ENCODE measurements at regions not wholly inside any gene's neighbourhood (a gene's known extent, or its start where the extent isn't known, plus 50 kb on each side); places are given as distances from the start of the nearest gene placed in this dataset.
A peak's percentile ranks its signal among the peaks of the same experiment; 100 is the strongest.

- no peak overlapping the region for H3K23ac ChIP-seq (ENCODE audit: low read length)
- WGBS (ENCODE audit: extremely low coverage, insufficient coverage, low lambda C conversion rate), result no CpG with 5 or more reads among the region's 8 CpGs
- H2BK120ac ChIP-seq (ENCODE audit: low read depth, low read length), result no peak overlapping the region
Measured at GRCh38 chr21:39096754-39097153, 86.5 kb downstream of the PSMG1 start.

GRCh38 chr21:39095681-39096080, 87.6 kb downstream of the PSMG1 start:
- no CpG with 5 or more reads among the region's 7 CpGs for WGBS (ENCODE audit: extremely low coverage, insufficient coverage, low lambda C conversion rate)
- no peak overlapping the region for H3K27ac ChIP-seq (ENCODE audit: low read depth, low read length)
- H3K79me2 ChIP-seq (ENCODE audit: control insufficient read depth, insufficient read depth, low read length), result no peaks in the 10 kb centered on the region
- DNase-seq, result no peak
- no peak overlapping the region for H4K8ac ChIP-seq (ENCODE audit: low read depth, low read length)
- no peak overlapping the region for H3K4ac ChIP-seq (ENCODE audit: low read depth, low read length)
- no peak overlapping the region for H3K4me2 ChIP-seq (ENCODE audit: low read length)
- H3K9ac ChIP-seq (ENCODE audit: low read length), result no peak overlapping the region
- no peak overlapping the region for H3K4me3 ChIP-seq (ENCODE audit: low read length)
- no peak overlapping the region for H2BK15ac ChIP-seq (replicated peaks; ENCODE audit: low read depth)
- no peaks in the 10 kb centered on the region for H3K36me3 ChIP-seq (ENCODE audit: control insufficient read depth, insufficient read depth, low read length)
- H3K23ac ChIP-seq (ENCODE audit: low read length), result no peak overlapping the region
- H3K56ac ChIP-seq (ENCODE audit: low read length), result no peak overlapping the region
- no peak overlapping the region for H3K18ac ChIP-seq (ENCODE audit: low read length)
- H2BK120ac ChIP-seq (ENCODE audit: low read depth, low read length), result no peak overlapping the region
- no peak overlapping the region for H2BK5ac ChIP-seq (ENCODE audit: low read length)
- no peaks in the 10 kb centered on the region for H3K27me3 ChIP-seq (ENCODE audit: insufficient read depth, low read length, poor library complexity)
- no peaks in the 10 kb centered on the region for H3K4me1 ChIP-seq (ENCODE audit: control insufficient read depth, low read depth, low read length)
- H2AK5ac ChIP-seq (ENCODE audit: low read length), result no peak overlapping the region
- H4K5ac ChIP-seq (ENCODE audit: low read length), result no peak overlapping the region
- no peaks in the 10 kb centered on the region for H3K79me1 ChIP-seq (ENCODE audit: low read length)

More at GRCh38 chr21:39096754-39097153, 86.5 kb downstream of the PSMG1 start:
- peak; percentile 45 for DNase-seq
- no peak overlapping the region for H4K8ac ChIP-seq (ENCODE audit: low read depth, low read length)
- no peak overlapping the region for H4K5ac ChIP-seq (ENCODE audit: low read length)
- H2AK5ac ChIP-seq (ENCODE audit: low read length), result no peak overlapping the region
- no peak overlapping the region for H3K18ac ChIP-seq (ENCODE audit: low read length)
- H3K4ac ChIP-seq (ENCODE audit: low read depth, low read length), result no peak overlapping the region
- no peak overlapping the region for H3K4me3 ChIP-seq (ENCODE audit: low read length)
- no peak overlapping the region for H3K56ac ChIP-seq (ENCODE audit: low read length)
- no peaks in the 10 kb centered on the region for H3K27me3 ChIP-seq (ENCODE audit: insufficient read depth, low read length, poor library complexity)
- H3K27ac ChIP-seq (ENCODE audit: low read depth, low read length), result no peak overlapping the region
- H3K36me3 ChIP-seq (ENCODE audit: control insufficient read depth, insufficient read depth, low read length), result no peaks in the 10 kb centered on the region
- H2BK5ac ChIP-seq (ENCODE audit: low read length), result no peak overlapping the region
- no peaks in the 10 kb centered on the region for H3K4me1 ChIP-seq (ENCODE audit: control insufficient read depth, low read depth, low read length)
- H3K79me2 ChIP-seq (ENCODE audit: control insufficient read depth, insufficient read depth, low read length), result no peaks in the 10 kb centered on the region
- H3K79me1 ChIP-seq (ENCODE audit: low read length), result no peaks in the 10 kb centered on the region
- H3K4me2 ChIP-seq (ENCODE audit: low read length), result no peak overlapping the region
- no peak overlapping the region for H2BK15ac ChIP-seq (replicated peaks; ENCODE audit: low read depth)
- H3K9ac ChIP-seq (ENCODE audit: low read length), result no peak overlapping the region

GRCh38 chr21:39094847-39095579, 88.2 kb downstream of the PSMG1 start:
- H2BK15ac ChIP-seq (replicated peaks; ENCODE audit: low read depth), result no peak overlapping the region
- H3K56ac ChIP-seq (ENCODE audit: low read length), result no peak overlapping the region
- no peaks in the 10 kb centered on the region for H3K27me3 ChIP-seq (ENCODE audit: insufficient read depth, low read length, poor library complexity)
- no peak overlapping the region for H3K4ac ChIP-seq (ENCODE audit: low read depth, low read length)
- H2BK120ac ChIP-seq (ENCODE audit: low read depth, low read length), result no peak overlapping the region
- no peak overlapping the region for H3K18ac ChIP-seq (ENCODE audit: low read length)
- H3K79me2 ChIP-seq (ENCODE audit: control insufficient read depth, insufficient read depth, low read length), result no peaks in the 10 kb centered on the region
- no peak overlapping the region for H4K5ac ChIP-seq (ENCODE audit: low read length)
- no peak overlapping the region for H3K4me3 ChIP-seq (ENCODE audit: low read length)
- H3K4me2 ChIP-seq (ENCODE audit: low read length), result no peak overlapping the region
- H2BK5ac ChIP-seq (ENCODE audit: low read length), result no peak overlapping the region
- H2AK5ac ChIP-seq (ENCODE audit: low read length), result no peak overlapping the region
- no peak overlapping the region for H3K23ac ChIP-seq (ENCODE audit: low read length)
- H3K36me3 ChIP-seq (ENCODE audit: control insufficient read depth, insufficient read depth, low read length), result no peaks in the 10 kb centered on the region
- H4K8ac ChIP-seq (ENCODE audit: low read depth, low read length), result no peak overlapping the region
- no CpG with 5 or more reads among the region's 11 CpGs for WGBS (ENCODE audit: extremely low coverage, insufficient coverage, low lambda C conversion rate)
- H3K4me1 ChIP-seq (ENCODE audit: control insufficient read depth, low read depth, low read length), result no peaks in the 10 kb centered on the region
- no peak overlapping the region for H3K9ac ChIP-seq (ENCODE audit: low read length)
- DNase-seq, result peak; percentile 45
- no peak overlapping the region for H3K27ac ChIP-seq (ENCODE audit: low read depth, low read length)
- no peaks in the 10 kb centered on the region for H3K79me1 ChIP-seq (ENCODE audit: low read length)

- Histone ChIP-seq H3K36me3 (ENCODE audit: control insufficient read depth, insufficient read depth, low read length) (no peaks in the 10 kb centered on the region), H3K79me2 (ENCODE audit: control insufficient read depth, insufficient read depth, low read length) (no peaks in the 10 kb centered on the region), H4K8ac (ENCODE audit: low read depth, low read length) (no peak overlapping the region), H4K5ac (ENCODE audit: low read length) (no peak overlapping the region), H2BK5ac (ENCODE audit: low read length) (no peak overlapping the region), H2BK120ac (ENCODE audit: low read depth, low read length) (no peak overlapping the region), H3K27me3 (ENCODE audit: insufficient read depth, low read length, poor library complexity) (no peaks in the 10 kb centered on the region), H3K4me1 (ENCODE audit: control insufficient read depth, low read depth, low read length) (no peaks in the 10 kb centered on the region), H3K4ac (ENCODE audit: low read depth, low read length) (no peak overlapping the region), H2AK5ac (ENCODE audit: low read length) (no peak overlapping the region), H2BK15ac (replicated peaks; ENCODE audit: low read depth) (no peak overlapping the region), H3K27ac (ENCODE audit: low read depth, low read length) (no peak overlapping the region), H3K79me1 (ENCODE audit: low read length) (no peaks in the 10 kb centered on the region), H3K56ac (ENCODE audit: low read length) (no peak overlapping the region), H3K23ac (ENCODE audit: low read length) (no peak overlapping the region), H3K4me3 (ENCODE audit: low read length) (no peak overlapping the region), H3K4me2 (ENCODE audit: low read length) (no peak overlapping the region), H3K18ac (ENCODE audit: low read length) (no peak overlapping the region), H3K9ac (ENCODE audit: low read length) (no peak overlapping the region)
- WGBS (ENCODE audit: extremely low coverage, insufficient coverage, low lambda C conversion rate), result no CpG with 5 or more reads among the region's 11 CpGs
- no peak for DNase-seq
Measured at GRCh38 chr21:39094087-39094780, 89.0 kb downstream of the PSMG1 start.

GRCh38 chr21:39093526-39093925, 89.7 kb downstream of the PSMG1 start:
- H3K9ac ChIP-seq (ENCODE audit: low read length), result no peak overlapping the region
- no CpG with 5 or more reads among the region's 17 CpGs for WGBS (ENCODE audit: extremely low coverage, insufficient coverage, low lambda C conversion rate)
- H2BK120ac ChIP-seq (ENCODE audit: low read depth, low read length), result no peak overlapping the region
- no peak overlapping the region for H4K8ac ChIP-seq (ENCODE audit: low read depth, low read length)
- H3K4me3 ChIP-seq (ENCODE audit: low read length), result no peak overlapping the region
- no peak overlapping the region for H2AK5ac ChIP-seq (ENCODE audit: low read length)
- no peak overlapping the region for H3K56ac ChIP-seq (ENCODE audit: low read length)
- no peak overlapping the region for H4K5ac ChIP-seq (ENCODE audit: low read length)
- H3K4ac ChIP-seq (ENCODE audit: low read depth, low read length), result no peak overlapping the region
- no peaks in the 10 kb centered on the region for H3K27me3 ChIP-seq (ENCODE audit: insufficient read depth, low read length, poor library complexity)
- no peak overlapping the region for H2BK5ac ChIP-seq (ENCODE audit: low read length)
- no peaks in the 10 kb centered on the region for H3K79me1 ChIP-seq (ENCODE audit: low read length)
- no peaks in the 10 kb centered on the region for H3K4me1 ChIP-seq (ENCODE audit: control insufficient read depth, low read depth, low read length)
- no peak overlapping the region for H3K23ac ChIP-seq (ENCODE audit: low read length)
- DNase-seq, result no peak
- no peak overlapping the region for H3K18ac ChIP-seq (ENCODE audit: low read length)
- H3K4me2 ChIP-seq (ENCODE audit: low read length), result no peak overlapping the region
- H3K36me3 ChIP-seq (ENCODE audit: control insufficient read depth, insufficient read depth, low read length), result no peaks in the 10 kb centered on the region
- H2BK15ac ChIP-seq (replicated peaks; ENCODE audit: low read depth), result no peak overlapping the region
- no peak overlapping the region for H3K27ac ChIP-seq (ENCODE audit: low read depth, low read length)
- H3K79me2 ChIP-seq (ENCODE audit: control insufficient read depth, insufficient read depth, low read length), result no peaks in the 10 kb centered on the region
